HEK293T (cell line): ENCODE measurements at regions not wholly inside any gene's neighbourhood (a gene's known extent, or its start where the extent isn't known, plus 50 kb on each side); places are given as distances from the start of the nearest gene placed in this dataset.

Experiments used
- CTCF ChIA-PET: fragments of 350-600 bp; formaldehyde crosslinking; extraction: SDS; loops from one replicate; lab custom pipeline; 2021; ENCODE audit warnings: antibody characterized with exemption, inconsistent platforms; lab: Yijun Ruan, JAX
- POLR2A ChIA-PET: fragments of 350-600 bp; formaldehyde crosslinking; extraction: SDS; loops from one replicate; lab custom pipeline; 2020; ENCODE audit warnings: antibody characterized with exemption, inconsistent platforms; lab: Yijun Ruan, JAX
- DNase-seq: peaks from one replicate; pipeline ENCODE4 v3.0.0; 2012; ENCODE audit warnings: mixed read lengths; ENCODE audit errors: extremely low spot score
- ARNT ChIP-seq: fragments of 450-650 bp; IDR thresholded peaks from 2 replicates; pipeline ENCODE4 v1.6.1; 2017; ENCODE audit warnings: mild to moderate bottlenecking
- BHLHE40 ChIP-seq: fragments of 450-650 bp; IDR thresholded peaks from 2 replicates; pipeline ENCODE4 v1.6.1; 2016; ENCODE audit warnings: mild to moderate bottlenecking, moderate library complexity, borderline replicate concordance
- CTBP1 ChIP-seq: fragments of 450-650 bp; IDR thresholded peaks from 2 replicates; pipeline ENCODE4 v1.6.1; 2016; ENCODE audit warnings: borderline replicate concordance
- ELF4 ChIP-seq: fragments of 450-650 bp; IDR thresholded peaks from 2 replicates; pipeline ENCODE4 v1.6.1; 2017; ENCODE audit warnings: antibody characterized with exemption
- FOXA1 ChIP-seq: fragments of 450-650 bp; IDR thresholded peaks from 2 replicates; pipeline ENCODE4 v1.6.1; 2016; ENCODE audit warnings: mild to moderate bottlenecking
- FOXK2 ChIP-seq: fragments of 450-650 bp; IDR thresholded peaks from 2 replicates; pipeline ENCODE4 v1.6.1; 2016; ENCODE audit warnings: mild to moderate bottlenecking
- FOXM1 ChIP-seq: fragments of 450-650 bp; IDR thresholded peaks from 2 replicates; pipeline ENCODE4 v1.6.1; 2017; ENCODE audit warnings: mild to moderate bottlenecking, borderline replicate concordance
- HDGF ChIP-seq: fragments of 450-650 bp; IDR thresholded peaks from 2 replicates; pipeline ENCODE4 v1.6.1; 2017; ENCODE audit warnings: antibody characterized with exemption, borderline replicate concordance
- L3MBTL2 ChIP-seq: fragments of 450-650 bp; conservative IDR thresholded peaks from 2 replicates; pipeline ENCODE4 v1.6.1; 2016; ENCODE audit warnings: mild to moderate bottlenecking
- LEF1 ChIP-seq: fragments of 450-650 bp; IDR thresholded peaks from 2 replicates; pipeline ENCODE4 v1.6.1; 2017; ENCODE audit warnings: mild to moderate bottlenecking, borderline replicate concordance
- NFRKB ChIP-seq: fragments of 450-650 bp; IDR thresholded peaks from 2 replicates; pipeline ENCODE4 v1.6.1; 2016; ENCODE audit warnings: mild to moderate bottlenecking, moderate library complexity
- PKNOX1 ChIP-seq: fragments of 450-650 bp; IDR thresholded peaks from 2 replicates; pipeline ENCODE4 v1.6.1; 2016
- SP1 ChIP-seq: fragments of 450-650 bp; IDR thresholded peaks from 2 replicates; pipeline ENCODE4 v1.6.1; 2017
- SUZ12 ChIP-seq: fragments of 450-650 bp; IDR thresholded peaks from 2 replicates; pipeline ENCODE4 v1.6.1; 2016; ENCODE audit warnings: mild to moderate bottlenecking
- TARDBP ChIP-seq: fragments of 450-650 bp; IDR thresholded peaks from 2 replicates; pipeline ENCODE4 v1.6.1; 2016
- ZNF384 ChIP-seq: fragments of 450-650 bp; IDR thresholded peaks from 2 replicates; pipeline ENCODE4 v1.6.1; 2016

GRCh38 chr22:27003297-27003696, 345.9 kb downstream of the MIAT start:
- ChIA-PET POLR2A (no interaction called here), CTCF (no interaction called here)
- no peak for TF ChIP-seq NFRKB
- TF ChIP-seq FOXA1, result no peak
- no peak for TF ChIP-seq LEF1
- no peak for TF ChIP-seq ARNT
- TF ChIP-seq HDGF, result no peak
- no peak for TF ChIP-seq ZNF384
- no peak for TF ChIP-seq ELF4
- no peak for TF ChIP-seq L3MBTL2
- TF ChIP-seq CTBP1, result no peak
- no peak for TF ChIP-seq FOXM1
- TF ChIP-seq SUZ12, result no peak
- no peak for TF ChIP-seq FOXK2
- no peak for TF ChIP-seq SP1
- no peak for DNase-seq

GRCh38 chr22:27004434-27004833, 347.0 kb downstream of the MIAT start:
- TF ChIP-seq FOXK2, result no peak
- DNase-seq, result no peak
- CTCF ChIA-PET, result no interaction called here
- POLR2A ChIA-PET, result no interaction called here

GRCh38 chr22:27008454-27008853, 351.1 kb downstream of the MIAT start:
- no peak for DNase-seq
- ChIA-PET POLR2A (no interaction called here), CTCF (no interaction called here)
- TF ChIP-seq BHLHE40, result no peak
- no peak for TF ChIP-seq FOXA1
- no peak for TF ChIP-seq SP1
- no peak for TF ChIP-seq SUZ12
- TF ChIP-seq FOXK2, result no peak

- no peak for TF ChIP-seq FOXM1
- TF ChIP-seq NFRKB, result no peak
- no peak for TF ChIP-seq TARDBP
- TF ChIP-seq LEF1, result no peak
- TF ChIP-seq FOXA1, result no peak
- no peak for TF ChIP-seq ELF4
- TF ChIP-seq FOXK2, result no peak
- no peak for TF ChIP-seq PKNOX1
- TF ChIP-seq L3MBTL2, result no peak
- no peak for TF ChIP-seq ARNT
- TF ChIP-seq BHLHE40, result no peak
- no peak for TF ChIP-seq ZNF384
- no peak for TF ChIP-seq CTBP1
- no peak for TF ChIP-seq SUZ12
- CTCF ChIA-PET, result no interaction called here
- POLR2A ChIA-PET, result no interaction called here
- DNase-seq, result no peak
Measured at GRCh38 chr22:27011133-27011532, 353.7 kb downstream of the MIAT start.

- no peak for DNase-seq
- CTCF ChIA-PET, result no interaction called here
- POLR2A ChIA-PET, result no interaction called here
- TF ChIP-seq TARDBP (no peak), CTBP1 (no peak), LEF1 (no peak), L3MBTL2 (no peak), SUZ12 (no peak), PKNOX1 (no peak), FOXA1 (no peak), ARNT (no peak), FOXK2 (no peak), HDGF (no peak), FOXM1 (no peak), SP1 (no peak), BHLHE40 (no peak), ELF4 (no peak), NFRKB (no peak), ZNF384 (no peak)
Measured at GRCh38 chr22:27011717-27012116, 354.3 kb downstream of the MIAT start.

GRCh38 chr22:27019827-27020226, 362.4 kb downstream of the MIAT start:
- TF ChIP-seq L3MBTL2 (no peak), CTBP1 (no peak), BHLHE40 (no peak), FOXK2 (no peak), ZNF384 (no peak), SUZ12 (no peak), HDGF (no peak), SP1 (no peak), ARNT (no peak), TARDBP (no peak), ELF4 (no peak), FOXM1 (no peak), NFRKB (no peak)
- DNase-seq, result no peak
- CTCF ChIA-PET, result no interaction called here
- POLR2A ChIA-PET, result no interaction called here

GRCh38 chr22:27022274-27022895, 365.0 kb downstream of the MIAT start:
- no peak for DNase-seq
- ChIA-PET POLR2A (no interaction called here), CTCF (no interaction called here)
- TF ChIP-seq FOXA1, result no peak
